Mesendoderm (in vitro differentiated cells): ENCODE measurements at regions not wholly inside any gene's neighbourhood (a gene's known extent, or its start where the extent isn't known, plus 50 kb on each side); places are given as distances from the start of the nearest gene placed in this dataset.

Experiments
- DNase-seq: peaks from one replicate; pipeline ENCODE4 v3.0.0; 2013
- H2AK5ac ChIP-seq: 2 replicates; pipeline ENCODE4 v1.6.1; 2013; ENCODE audit warnings: low read length, inconsistent platforms
- H2BK120ac ChIP-seq: 2 replicates; pipeline ENCODE4 v1.6.1; 2013; ENCODE audit warnings: low read depth, mild to moderate bottlenecking, low read length, moderate library complexity, mixed read lengths
- H2BK15ac ChIP-seq: replicated peaks from 2 replicates; pipeline ENCODE4 v1.6.1; 2013; ENCODE audit warnings: low read depth, mild to moderate bottlenecking, moderate library complexity
- H2BK5ac ChIP-seq: 2 replicates; pipeline ENCODE4 v1.6.1; 2013; ENCODE audit warnings: low read length, inconsistent platforms
- H3K18ac ChIP-seq: 2 replicates; pipeline ENCODE4 v1.6.1; 2013; ENCODE audit warnings: mild to moderate bottlenecking, low read length, mixed read lengths
- H3K23ac ChIP-seq: one replicate; pipeline ENCODE4 v1.6.1; 2013; ENCODE audit warnings: low read length
- H3K27ac ChIP-seq: 2 replicates; pipeline ENCODE4 v1.5.1; 2013; ENCODE audit warnings: low read depth, mild to moderate bottlenecking, inconsistent platforms, low read length, moderate library complexity
- H3K27me3 ChIP-seq: 2 replicates; pipeline ENCODE4 v1.6.1; 2013; ENCODE audit warnings: low read length, control low read depth, mild to moderate bottlenecking, inconsistent platforms; ENCODE audit not compliant: insufficient read depth, poor library complexity
- H3K36me3 ChIP-seq: 2 replicates; pipeline ENCODE4 v1.6.1; 2013; ENCODE audit warnings: low read length, inconsistent platforms; ENCODE audit not compliant: control insufficient read depth, insufficient read depth
- H3K4ac ChIP-seq: one replicate; pipeline ENCODE4 v1.6.1; 2013; ENCODE audit warnings: low read depth, mild to moderate bottlenecking, low read length, moderate library complexity
- H3K4me1 ChIP-seq: 2 replicates; pipeline ENCODE4 v1.6.1; 2013; ENCODE audit warnings: low read depth, low read length, inconsistent platforms; ENCODE audit not compliant: control insufficient read depth
- H3K4me2 ChIP-seq: 2 replicates; pipeline ENCODE4 v1.6.1; 2013; ENCODE audit warnings: low read length
- H3K4me3 ChIP-seq: 2 replicates; pipeline ENCODE4 v1.5.1; 2013; ENCODE audit warnings: mild to moderate bottlenecking, low read length
- H3K56ac ChIP-seq: one replicate; pipeline ENCODE4 v1.6.1; 2013; ENCODE audit warnings: low read length
- H3K79me1 ChIP-seq: 2 replicates; pipeline ENCODE4 v1.6.1; 2013; ENCODE audit warnings: low read length, inconsistent platforms
- H3K79me2 ChIP-seq: 2 replicates; pipeline ENCODE4 v1.6.1; 2013; ENCODE audit warnings: mild to moderate bottlenecking, low read length; ENCODE audit not compliant: control insufficient read depth, insufficient read depth
- H3K9ac ChIP-seq: 2 replicates; pipeline ENCODE4 v1.6.1; 2013; ENCODE audit warnings: low read length, inconsistent platforms
- H4K5ac ChIP-seq: one replicate; pipeline ENCODE4 v1.6.1; 2013; ENCODE audit warnings: low read length
- H4K8ac ChIP-seq: one replicate; pipeline ENCODE4 v1.6.1; 2013; ENCODE audit warnings: low read depth, mild to moderate bottlenecking, control low read depth, low read length, moderate library complexity
- WGBS: extraction: QIAGEN DNeasy Blood & Tissue Kit; methylation state at CpG from one replicate; pipeline ENCODE4 v1.1.7; 2013; ENCODE audit warnings: low lambda C conversion rate, missing lambda C conversion rate; ENCODE audit not compliant: insufficient coverage; ENCODE audit errors: extremely low coverage; 5-methylcytosine and 5-hydroxymethylcytosine counted together

DNA sequence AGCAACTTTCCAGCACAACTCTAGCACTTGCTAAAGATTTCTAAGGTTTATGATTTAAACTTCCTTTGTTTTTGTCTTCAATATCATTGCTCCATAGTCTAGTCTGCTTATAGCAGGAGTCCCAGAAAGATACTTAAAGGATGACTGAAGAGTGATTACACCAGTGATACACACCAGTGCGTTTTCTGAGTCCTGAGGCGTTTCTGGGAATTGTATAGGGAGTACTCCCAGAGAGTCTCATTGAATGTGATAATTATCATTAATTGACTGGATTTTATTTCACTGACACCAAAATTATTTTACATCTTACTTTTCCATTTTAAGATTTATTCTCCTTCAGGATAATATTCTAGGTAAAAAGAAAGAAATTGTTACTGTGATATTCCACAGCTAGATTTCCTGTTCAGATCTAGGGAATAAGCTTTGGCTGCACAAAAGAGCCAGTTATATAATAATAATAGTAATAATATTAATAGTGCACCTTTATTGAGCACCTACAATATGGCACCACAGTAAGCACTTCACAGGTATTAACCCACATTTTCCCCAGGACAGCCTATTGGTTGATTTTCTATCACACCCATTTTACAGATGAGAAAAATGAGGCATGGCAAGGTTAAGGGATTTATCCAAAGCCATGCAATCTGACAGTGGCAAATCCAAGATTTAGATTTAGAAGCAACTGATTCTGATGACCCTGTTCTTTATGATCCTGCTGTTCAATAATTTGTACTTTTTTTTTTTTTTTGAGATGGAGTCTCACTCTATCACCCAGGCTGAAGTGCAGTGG, 62.6 kb downstream of the IRX5 start:
- Histone ChIP-seq H3K27me3 (no peaks in the 10 kb centered on the region), H3K4ac (no peak overlapping the region), H3K18ac (no peak overlapping the region), H2BK5ac (no peak overlapping the region), H3K36me3 (no peaks in the 10 kb centered on the region), H2BK15ac (no peak overlapping the region), H3K79me2 (no peaks in the 10 kb centered on the region), H3K79me1 (no peaks in the 10 kb centered on the region), H3K4me1 (no peaks in the 10 kb centered on the region), H3K9ac (no peak overlapping the region), H3K4me2 (no peak overlapping the region), H4K8ac (no peak overlapping the region), H3K56ac (no peak overlapping the region), H3K27ac (no peak overlapping the region), H3K23ac (no peak overlapping the region), H3K4me3 (no peak overlapping the region), H2AK5ac (no peak overlapping the region), H4K5ac (no peak overlapping the region), H2BK120ac (no peak overlapping the region)
- no CpG with 5 or more reads among the region's 2 CpGs for WGBS
- DNase-seq, result no peak

DNA sequence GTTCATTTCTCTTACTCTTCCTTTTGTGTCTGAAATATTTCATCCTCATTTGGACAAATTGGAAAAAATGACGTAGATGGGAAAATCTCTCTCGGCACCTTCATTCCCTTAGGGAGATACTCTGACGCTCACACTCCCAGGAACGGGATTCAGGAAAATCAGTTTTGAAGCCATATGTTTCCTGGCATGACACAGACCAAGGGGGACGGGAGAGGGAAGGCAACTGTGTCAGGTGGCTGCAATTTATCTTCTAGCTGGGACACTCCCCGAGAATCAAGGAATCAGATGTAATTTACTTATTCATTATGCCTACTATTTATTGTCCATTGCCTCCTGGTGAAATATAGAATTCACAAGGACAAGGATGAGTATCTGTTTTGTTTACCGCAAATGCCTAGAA, 65.5 kb downstream of the IRX5 start:
- no peak overlapping the region for H2BK15ac ChIP-seq
- no peaks in the 10 kb centered on the region for H3K27me3 ChIP-seq
- no peak overlapping the region for H2BK5ac ChIP-seq
- no peak overlapping the region for H4K8ac ChIP-seq
- no peak overlapping the region for H3K4ac ChIP-seq
- H2BK120ac ChIP-seq, result no peak overlapping the region
- no peak overlapping the region for H3K56ac ChIP-seq
- H3K27ac ChIP-seq, result no peak overlapping the region
- no CpG with 5 or more reads among the region's 7 CpGs for WGBS
- H4K5ac ChIP-seq, result no peak overlapping the region
- no peak overlapping the region for H3K18ac ChIP-seq
- H3K9ac ChIP-seq, result no peak overlapping the region
- H3K4me2 ChIP-seq, result no peak overlapping the region
- no peak overlapping the region for H2AK5ac ChIP-seq
- no peaks in the 10 kb centered on the region for H3K79me1 ChIP-seq
- no peak overlapping the region for H3K23ac ChIP-seq
- DNase-seq, result no peak
- no peaks in the 10 kb centered on the region for H3K36me3 ChIP-seq
- H3K4me3 ChIP-seq, result no peak overlapping the region
- no peaks in the 10 kb centered on the region for H3K79me2 ChIP-seq
- H3K4me1 ChIP-seq, result no peaks in the 10 kb centered on the region

DNA sequence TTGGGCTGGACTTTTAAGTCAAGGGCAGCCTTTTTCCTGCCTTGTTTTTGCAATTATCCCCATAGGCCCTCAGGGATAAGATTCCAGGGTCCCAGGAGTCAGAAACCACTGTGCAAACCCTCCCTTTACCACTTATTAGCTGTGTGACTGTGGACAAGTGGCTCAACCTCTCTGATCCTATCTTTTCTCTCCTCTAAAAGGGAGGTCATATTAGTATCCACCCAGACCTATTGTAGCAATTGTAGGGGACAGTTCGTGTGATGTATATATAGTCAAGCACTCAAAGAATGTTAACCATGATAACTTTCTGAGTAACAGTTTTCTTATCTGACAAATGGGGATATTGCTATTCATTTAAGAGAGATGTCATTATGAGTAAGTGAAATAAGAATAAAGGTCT, 68.2 kb downstream of the IRX5 start:
- H3K9ac ChIP-seq, result no peak overlapping the region
- no peak overlapping the region for H4K5ac ChIP-seq
- DNase-seq, result no peak
- H2AK5ac ChIP-seq, result no peak overlapping the region
- no peak overlapping the region for H3K56ac ChIP-seq
- no peak overlapping the region for H3K4ac ChIP-seq
- WGBS, result no CpG with 5 or more reads among the region's 1 CpG
- H3K23ac ChIP-seq, result no peak overlapping the region
- H3K36me3 ChIP-seq, result no peaks in the 10 kb centered on the region
- no peaks in the 10 kb centered on the region for H3K4me1 ChIP-seq
- no peak overlapping the region for H3K4me2 ChIP-seq
- H3K79me1 ChIP-seq, result no peaks in the 10 kb centered on the region
- H2BK120ac ChIP-seq, result no peak overlapping the region
- H2BK5ac ChIP-seq, result no peak overlapping the region
- no peaks in the 10 kb centered on the region for H3K79me2 ChIP-seq
- H2BK15ac ChIP-seq, result no peak overlapping the region
- H3K27ac ChIP-seq, result no peak overlapping the region
- no peak overlapping the region for H3K18ac ChIP-seq
- H3K4me3 ChIP-seq, result no peak overlapping the region
- no peak overlapping the region for H4K8ac ChIP-seq
- H3K27me3 ChIP-seq, result no peaks in the 10 kb centered on the region

DNA sequence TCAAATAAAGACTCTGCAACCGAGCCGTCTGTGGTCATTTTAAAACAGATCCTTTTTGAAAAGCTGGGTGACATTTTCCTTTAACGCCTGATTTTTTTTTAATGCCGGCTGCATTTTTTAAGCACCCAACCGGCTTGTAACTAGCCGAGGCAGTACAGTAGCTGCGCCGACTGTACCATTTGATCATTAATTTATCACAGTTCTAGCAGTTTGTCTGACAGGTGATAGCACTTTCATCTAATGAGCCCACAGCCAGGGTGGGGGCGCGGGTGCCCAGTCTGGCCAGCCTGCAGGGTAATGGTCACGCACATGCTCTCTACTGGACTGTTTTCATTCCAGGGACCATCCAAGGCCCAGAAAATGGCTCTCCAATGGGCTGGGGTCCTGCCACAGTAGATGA, 68.8 kb downstream of the IRX5 start:
- Histone ChIP-seq H3K9ac (no peak overlapping the region), H3K18ac (no peak overlapping the region), H3K56ac (no peak overlapping the region), H2BK120ac (no peak overlapping the region), H3K79me2 (no peaks in the 10 kb centered on the region), H3K4me1 (no peaks in the 10 kb centered on the region), H2AK5ac (no peak overlapping the region), H4K5ac (no peak overlapping the region), H3K79me1 (no peaks in the 10 kb centered on the region), H3K23ac (no peak overlapping the region), H3K27me3 (no peaks in the 10 kb centered on the region), H2BK5ac (no peak overlapping the region), H4K8ac (no peak overlapping the region), H3K4me2 (no peak overlapping the region), H2BK15ac (no peak overlapping the region), H3K4me3 (no peak overlapping the region), H3K4ac (no peak overlapping the region), H3K36me3 (no peaks in the 10 kb centered on the region), H3K27ac (no peak overlapping the region)
- no peak for DNase-seq
- no CpG with 5 or more reads among the region's 11 CpGs for WGBS

DNA sequence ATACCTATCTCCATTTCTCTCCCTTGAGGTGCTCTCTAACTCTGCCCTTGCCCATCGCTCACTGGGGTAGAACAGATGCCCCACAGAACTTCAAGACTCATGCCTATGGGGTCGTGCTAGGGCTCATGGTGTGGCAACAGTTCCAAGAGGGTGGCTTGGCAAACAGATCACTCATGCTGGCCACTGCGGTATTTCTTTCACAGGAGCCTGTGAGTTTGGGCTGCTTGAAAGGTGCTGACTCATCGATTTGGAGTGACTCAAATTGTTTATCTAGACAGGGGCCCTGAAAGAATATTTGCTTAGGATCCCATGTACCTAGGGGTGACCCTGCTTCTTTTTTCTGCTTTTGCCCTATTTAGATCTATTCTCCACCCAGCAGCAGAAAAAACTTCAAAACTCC, 69.9 kb downstream of the IRX5 start:
- H3K18ac ChIP-seq, result no peak overlapping the region
- H3K9ac ChIP-seq, result no peak overlapping the region
- no peaks in the 10 kb centered on the region for H3K4me1 ChIP-seq
- no peak overlapping the region for H3K4me2 ChIP-seq
- H2BK5ac ChIP-seq, result no peak overlapping the region
- no peak overlapping the region for H2BK120ac ChIP-seq
- no peaks in the 10 kb centered on the region for H3K79me2 ChIP-seq
- H3K23ac ChIP-seq, result no peak overlapping the region
- no peak for DNase-seq
- H4K5ac ChIP-seq, result no peak overlapping the region
- no peak overlapping the region for H3K4ac ChIP-seq
- H2AK5ac ChIP-seq, result no peak overlapping the region
- WGBS, result no CpG with 5 or more reads among the region's 4 CpGs
- no peak overlapping the region for H4K8ac ChIP-seq
- no peak overlapping the region for H3K4me3 ChIP-seq
- H2BK15ac ChIP-seq, result no peak overlapping the region
- H3K27ac ChIP-seq, result no peak overlapping the region
- no peaks in the 10 kb centered on the region for H3K36me3 ChIP-seq
- no peak overlapping the region for H3K56ac ChIP-seq
- H3K27me3 ChIP-seq, result no peaks in the 10 kb centered on the region
- H3K79me1 ChIP-seq, result no peaks in the 10 kb centered on the region

DNA sequence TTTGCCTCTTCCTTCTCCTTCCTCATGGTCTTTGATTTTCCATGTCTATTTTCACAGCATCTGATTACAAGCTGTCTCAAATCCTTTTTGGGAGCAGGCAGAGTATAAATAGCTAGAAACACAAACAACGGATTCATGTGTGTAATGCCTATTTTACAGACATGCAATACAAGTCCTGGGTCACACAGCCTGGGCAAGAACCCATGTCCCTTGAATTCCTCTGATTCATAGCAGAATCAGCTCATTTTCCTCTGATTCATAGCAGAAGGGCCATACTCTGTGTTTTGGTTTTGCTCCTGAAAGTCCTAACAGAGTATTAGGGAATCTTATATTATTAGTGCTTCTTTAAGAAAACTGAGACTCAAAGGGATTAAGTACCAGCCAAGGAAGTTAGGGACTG, 71.3 kb downstream of the IRX5 start:
- Histone ChIP-seq H3K79me1 (no peaks in the 10 kb centered on the region), H2AK5ac (no peak overlapping the region), H3K18ac (no peak overlapping the region), H3K36me3 (no peaks in the 10 kb centered on the region), H2BK15ac (no peak overlapping the region), H3K23ac (no peak overlapping the region), H2BK120ac (no peak overlapping the region), H3K56ac (no peak overlapping the region), H4K5ac (no peak overlapping the region), H3K4me3 (no peak overlapping the region), H3K27ac (no peak overlapping the region), H3K9ac (no peak overlapping the region), H3K79me2 (no peaks in the 10 kb centered on the region), H4K8ac (no peak overlapping the region), H2BK5ac (no peak overlapping the region), H3K4ac (no peak overlapping the region), H3K4me2 (no peak overlapping the region), H3K27me3 (no peaks in the 10 kb centered on the region), H3K4me1 (no peaks in the 10 kb centered on the region)
- no CpG with 5 or more reads among the region's 1 CpG for WGBS
- DNase-seq, result no peak
